Neural progenitor cell (in vitro differentiated cells): ENCODE measurements at regions not wholly inside any gene's neighbourhood (a gene's known extent, or its start where the extent isn't known, plus 50 kb on each side); places are given as distances from the start of the nearest gene placed in this dataset.

Source experiments
- DNase-seq: peaks from one replicate; pipeline ENCODE4 v3.0.0-alpha.2; 2016; ENCODE audit warnings: low spot score
- H2AFZ ChIP-seq: fragments of 200-600 bp; sonication (generic); replicated peaks from 2 replicates; pipeline ENCODE4 v1.6.1; 2016; ENCODE audit warnings: antibody characterized with exemption
- H3F3A ChIP-seq: fragments of 200-600 bp; sonication (generic); 2 replicates; pipeline ENCODE4 v1.6.1; 2016; ENCODE audit warnings: antibody characterized with exemption, low read depth
- H3K27ac ChIP-seq: fragments of 200-600 bp; sonication (generic); 2 replicates; pipeline ENCODE4 v1.5.1; 2016; ENCODE audit warnings: mild to moderate bottlenecking
- H3K27me3 ChIP-seq: fragments of 200-600 bp; sonication (generic); 2 replicates; pipeline ENCODE4 v1.6.1; 2016; ENCODE audit warnings: mild to moderate bottlenecking, moderate library complexity
- H3K36me3 ChIP-seq: fragments of 200-600 bp; sonication (generic); 2 replicates; pipeline ENCODE4 v1.5.1; 2016
- H3K4me1 ChIP-seq: fragments of 200-600 bp; sonication (generic); 2 replicates; pipeline ENCODE4 v1.6.1; 2016; ENCODE audit warnings: mixed run types
- H3K4me2 ChIP-seq: fragments of 200-600 bp; sonication (generic); 2 replicates; pipeline ENCODE4 v1.6.1; 2016
- H3K4me3 ChIP-seq: fragments of 200-600 bp; sonication (generic); 2 replicates; pipeline ENCODE4 v1.5.1; 2016
- H3K79me2 ChIP-seq: fragments of 200-600 bp; sonication (generic); 2 replicates; pipeline ENCODE4 v1.6.1; 2016; ENCODE audit warnings: low read depth
- H3K9ac ChIP-seq: fragments of 200-600 bp; sonication (generic); 2 replicates; pipeline ENCODE4 v1.6.1; 2016
- H3K9me3 ChIP-seq: fragments of 200-600 bp; sonication (generic); 2 replicates; pipeline ENCODE4 v1.5.1; 2016; ENCODE audit warnings: low read depth
- H4K20me1 ChIP-seq: fragments of 200-600 bp; sonication (generic); 2 replicates; pipeline ENCODE4 v1.6.1; 2016; ENCODE audit warnings: low read depth
- H3K27ac Mint-ChIP-seq: 3 replicates; pipeline ENCODE4 v1.8.0; 2021; ENCODE audit warnings: mixed read lengths
- H3K27me3 Mint-ChIP-seq: 2 replicates; pipeline ENCODE4 v1.8.0; 2022; ENCODE audit warnings: low read depth, mild to moderate bottlenecking, inconsistent platforms, moderate library complexity, mixed read lengths; ENCODE audit not compliant: insufficient read depth
- H3K36me3 Mint-ChIP-seq: 3 replicates; pipeline ENCODE4 v1.8.0; 2021; ENCODE audit warnings: mixed read lengths
- H3K4me1 Mint-ChIP-seq: 3 replicates; pipeline ENCODE4 v1.8.0; 2021; ENCODE audit warnings: mixed read lengths
- H3K4me3 Mint-ChIP-seq: 3 replicates; pipeline ENCODE4 v1.8.0; 2021; ENCODE audit warnings: mild to moderate bottlenecking, moderate library complexity, mixed read lengths
- H3K9me3 Mint-ChIP-seq: 3 replicates; pipeline ENCODE4 v1.8.0; 2020; ENCODE audit warnings: mixed read lengths
- CTCF ChIP-seq: fragments of 200-600 bp; sonication (generic); IDR thresholded peaks from 2 replicates; pipeline ENCODE4 v1.5.1; 2017; ENCODE audit warnings: antibody characterized with exemption, mild to moderate bottlenecking
- EZH2 ChIP-seq: fragments of 200-600 bp; sonication (generic); IDR thresholded peaks from 2 replicates; pipeline ENCODE4 v1.6.1; 2017; ENCODE audit warnings: antibody characterized with exemption, mild to moderate bottlenecking, moderate library complexity
- EZH2phosphoT487 ChIP-seq: fragments of 200-600 bp; sonication (generic); IDR thresholded peaks from 2 replicates; pipeline ENCODE4 v1.6.1; 2017; ENCODE audit warnings: antibody characterized with exemption

GRCh38 chr1:50308878-50309277 is 114.4 kb downstream of the DMRTA2 start:
- H3K4me3 Mint-ChIP-seq: no peak overlapping the region
- Histone ChIP-seq H3F3A (no peaks in the 10 kb centered on the region), H3K27ac (no peak overlapping the region), H3K9ac (no peak overlapping the region), H3K27me3 (no peaks in the 10 kb centered on the region), H3K4me1 (no peaks in the 10 kb centered on the region), H3K79me2 (no peaks in the 10 kb centered on the region), H2AFZ (no peak overlapping the region), H3K4me2 (no peak overlapping the region), H3K4me3 (no peak overlapping the region), H3K9me3 (no peaks in the 10 kb centered on the region), H3K36me3 (no peaks in the 10 kb centered on the region), H4K20me1 (no peaks in the 10 kb centered on the region)
- no peaks in the 10 kb centered on the region for H3K9me3 Mint-ChIP-seq
- H3K4me1 Mint-ChIP-seq: no peaks in the 10 kb centered on the region
- peak; percentile 72 for DNase-seq
- H3K27ac Mint-ChIP-seq: no peak overlapping the region
- peaks cover 7% of the 10 kb centered on the region for H3K27me3 Mint-ChIP-seq
- TF ChIP-seq EZH2 (no peak), EZH2phosphoT487 (no peak), CTCF (no peak)
- H3K36me3 Mint-ChIP-seq: no peaks in the 10 kb centered on the region

GRCh38 chr1:50305808-50306207 is 117.4 kb downstream of the DMRTA2 start:
- H3K9me3 ChIP-seq: no peaks in the 10 kb centered on the region
- H3K36me3 ChIP-seq: no peaks in the 10 kb centered on the region
- no peaks in the 10 kb centered on the region for H3K4me1 ChIP-seq
- Mint-ChIP-seq H3K27me3 (peaks cover 3% of the 10 kb centered on the region), H3K9me3 (no peaks in the 10 kb centered on the region), H3K27ac (no peak overlapping the region), H3K4me3 (no peak overlapping the region), H3K36me3 (no peaks in the 10 kb centered on the region), H3K4me1 (no peaks in the 10 kb centered on the region)
- no peak overlapping the region for H3K4me2 ChIP-seq
- no peak overlapping the region for H2AFZ ChIP-seq
- H3K4me3 ChIP-seq: no peak overlapping the region
- no peaks in the 10 kb centered on the region for H3K79me2 ChIP-seq
- DNase-seq: no peak
- no peaks in the 10 kb centered on the region for H4K20me1 ChIP-seq
- TF ChIP-seq CTCF (no peak), EZH2 (no peak)
- no peaks in the 10 kb centered on the region for H3K27me3 ChIP-seq
- no peak overlapping the region for H3K9ac ChIP-seq
- H3K27ac ChIP-seq: no peak overlapping the region
- no peaks in the 10 kb centered on the region for H3F3A ChIP-seq

GRCh38 chr1:50300297-50300696 is 122.9 kb downstream of the DMRTA2 start:
- Histone ChIP-seq H3F3A (no peaks in the 10 kb centered on the region), H3K4me3 (no peak overlapping the region), H2AFZ (no peak overlapping the region), H3K36me3 (no peaks in the 10 kb centered on the region), H3K9ac (no peak overlapping the region), H3K27me3 (no peaks in the 10 kb centered on the region), H3K9me3 (no peaks in the 10 kb centered on the region), H3K79me2 (no peaks in the 10 kb centered on the region), H3K4me1 (no peaks in the 10 kb centered on the region), H3K4me2 (no peak overlapping the region), H4K20me1 (no peaks in the 10 kb centered on the region), H3K27ac (no peak overlapping the region)
- H3K9me3 Mint-ChIP-seq: no peaks in the 10 kb centered on the region
- TF ChIP-seq CTCF (no peak), EZH2phosphoT487 (no peak), EZH2 (no peak)
- H3K36me3 Mint-ChIP-seq: no peaks in the 10 kb centered on the region
- no peaks in the 10 kb centered on the region for H3K4me1 Mint-ChIP-seq
- DNase-seq: no peak
- H3K27me3 Mint-ChIP-seq: no peaks in the 10 kb centered on the region
- H3K4me3 Mint-ChIP-seq: no peak overlapping the region
- H3K27ac Mint-ChIP-seq: no peak overlapping the region

GRCh38 chr1:50295566-50295965 is 127.7 kb downstream of the DMRTA2 start:
- Mint-ChIP-seq H3K27ac (no peak overlapping the region), H3K4me3 (no peak overlapping the region), H3K27me3 (peaks cover 6% of the 10 kb centered on the region), H3K9me3 (no peaks in the 10 kb centered on the region), H3K4me1 (no peaks in the 10 kb centered on the region), H3K36me3 (no peaks in the 10 kb centered on the region)
- TF ChIP-seq CTCF: no peak
- Histone ChIP-seq H3K4me2 (no peak overlapping the region), H3K36me3 (no peaks in the 10 kb centered on the region), H4K20me1 (no peaks in the 10 kb centered on the region), H3K79me2 (no peaks in the 10 kb centered on the region), H3K27me3 (no peaks in the 10 kb centered on the region), H2AFZ (no peak overlapping the region), H3K4me3 (no peak overlapping the region), H3K9ac (no peak overlapping the region), H3K27ac (no peak overlapping the region), H3F3A (no peaks in the 10 kb centered on the region), H3K9me3 (no peaks in the 10 kb centered on the region), H3K4me1 (no peaks in the 10 kb centered on the region)
- DNase-seq: no peak
